ENCODE measurements at regions not wholly inside any gene's neighbourhood (a gene's known extent, or its start where the extent isn't known, plus 50 kb on each side); places are given as distances from the start of the nearest gene placed in this dataset.
"Not testable (repeated sequence)": the region's sequence is repeated elsewhere in the genome, so short reads cannot be mapped to it uniquely, and the experiment has no call there.

- no peak for DNase-seq
Observed at GRCh38 chr14:94826774-94827173, 56.9 kb upstream of the GSC start.

GRCh38 chr14:94823556-94824341, 53.8 kb upstream of the GSC start:
- no peak for DNase-seq

- no peak for DNase-seq
Observed at GRCh38 chr14:94821705-94822104, 51.8 kb upstream of the GSC start.

GRCh38 chr14:94820932-94821331, 51.0 kb upstream of the GSC start:
- not testable (repeated sequence) for DNase-seq
